GM23338 (cell line): ENCODE measurements at regions not wholly inside any gene's neighbourhood (a gene's known extent, or its start where the extent isn't known, plus 50 kb on each side); places are given as distances from the start of the nearest gene placed in this dataset.

Source experiments
- ATAC-seq: fragments of 200-7000 bp; cut with Tn5 transposase; 3 replicates; pipeline ENCODE4 v1.9.1; 2020
- DNase-seq: peaks from one replicate; pipeline ENCODE4 v3.0.0-alpha.2; 2015; ENCODE audit warnings: low spot score
- H2AFZ ChIP-seq: fragments of 200-600 bp; sonication (generic); 2 replicates; pipeline ENCODE4 v1.8.0; 2016; ENCODE audit warnings: antibody characterized with exemption, mild to moderate bottlenecking, moderate library complexity
- H3F3A ChIP-seq: fragments of 200-600 bp; sonication (generic); replicated peaks from 2 replicates; pipeline ENCODE4 v1.8.0; 2017; ENCODE audit warnings: antibody characterized with exemption, mixed run types, low read depth
- H3K27ac ChIP-seq: fragments of 200-600 bp; sonication (generic); 2 replicates; pipeline ENCODE4 v1.6.1; 2016; ENCODE audit warnings: low read depth
- H3K27me3 ChIP-seq: fragments of 200-600 bp; sonication (generic); 2 replicates; pipeline ENCODE4 v1.8.0; 2016; ENCODE audit warnings: mild to moderate bottlenecking, mixed run types, moderate library complexity; ENCODE audit not compliant: insufficient read depth
- H3K36me3 ChIP-seq: fragments of 200-600 bp; sonication (generic); 2 replicates; pipeline ENCODE4 v1.8.0; 2016; ENCODE audit warnings: mild to moderate bottlenecking; ENCODE audit not compliant: insufficient read depth
- H3K4me1 ChIP-seq: fragments of 200-600 bp; sonication (generic); 2 replicates; pipeline ENCODE4 v1.8.0; 2016; ENCODE audit warnings: mild to moderate bottlenecking, moderate library complexity; ENCODE audit not compliant: insufficient read depth
- H3K4me2 ChIP-seq: fragments of 200-600 bp; sonication (generic); 2 replicates; pipeline ENCODE4 v1.7.1; 2017; ENCODE audit warnings: mixed run types
- H3K4me3 ChIP-seq: fragments of 200-600 bp; sonication (generic); 2 replicates; pipeline ENCODE4 v1.6.1; 2016; ENCODE audit warnings: mixed run types
- H3K79me2 ChIP-seq: fragments of 200-600 bp; sonication (generic); replicated peaks from 2 replicates; pipeline ENCODE4 v1.8.0; 2017; ENCODE audit warnings: mild to moderate bottlenecking; ENCODE audit not compliant: insufficient read depth
- H3K9me2 ChIP-seq: fragments of 200-600 bp; sonication (generic); 2 replicates; pipeline ENCODE4 v1.8.0; 2017; ENCODE audit not compliant: insufficient read depth
- H4K20me1 ChIP-seq: fragments of 200-600 bp; sonication (generic); replicated peaks from 2 replicates; pipeline ENCODE4 v1.8.0; 2017; ENCODE audit warnings: mild to moderate bottlenecking; ENCODE audit not compliant: insufficient read depth
- H3K27ac Mint-ChIP-seq: 2 replicates; pipeline ENCODE4 v1.8.0; 2020; ENCODE audit warnings: inconsistent platforms, mild to moderate bottlenecking, moderate library complexity, mixed read lengths
- H3K27me3 Mint-ChIP-seq: 3 replicates; pipeline ENCODE4 v1.8.0; 2022; ENCODE audit warnings: low read depth, mild to moderate bottlenecking, moderate library complexity, mixed read lengths, inconsistent platforms; ENCODE audit not compliant: insufficient read depth, poor library complexity
- H3K36me3 Mint-ChIP-seq: 3 replicates; pipeline ENCODE4 v1.8.0; 2021; ENCODE audit warnings: low read depth, mild to moderate bottlenecking, inconsistent platforms, moderate library complexity, mixed read lengths
- H3K4me1 Mint-ChIP-seq: 3 replicates; pipeline ENCODE4 v1.8.0; 2020; ENCODE audit warnings: mild to moderate bottlenecking, inconsistent platforms, mixed read lengths
- H3K4me3 Mint-ChIP-seq: 3 replicates; pipeline ENCODE4 v1.8.0; 2021; ENCODE audit warnings: moderate library complexity, mild to moderate bottlenecking, inconsistent platforms, mixed read lengths
- H3K9me3 Mint-ChIP-seq: 3 replicates; pipeline ENCODE4 v1.8.0; 2020; ENCODE audit warnings: moderate library complexity, mild to moderate bottlenecking, inconsistent platforms, mixed read lengths
- CREB1 ChIP-seq: fragments of 250-450 bp; sonication (Bioruptor Pico); IDR thresholded peaks from 2 replicates; pipeline ENCODE4 v1.5.0; 2020; ENCODE audit warnings: low read depth, mild to moderate bottlenecking, moderate library complexity
- EZH2 ChIP-seq: fragments of 200-600 bp; sonication (generic); IDR thresholded peaks from one replicate; pipeline ENCODE4 v1.8.0; 2017; ENCODE audit warnings: antibody characterized with exemption, mild to moderate bottlenecking, low read depth; ENCODE audit not compliant: unreplicated experiment
- EZH2phosphoT487 ChIP-seq: fragments of 200-600 bp; sonication (generic); IDR thresholded peaks from one replicate; pipeline ENCODE4 v1.8.1; 2018; ENCODE audit warnings: antibody characterized with exemption; ENCODE audit not compliant: unreplicated experiment
- JUNB ChIP-seq: IDR thresholded peaks from one replicate; pipeline ENCODE4 v1.6.1; 2016; ENCODE audit warnings: antibody characterized with exemption; ENCODE audit not compliant: unreplicated experiment
- NANOG ChIP-seq: IDR thresholded peaks from 2 replicates; pipeline ENCODE4 v1.6.1; 2016; ENCODE audit warnings: antibody characterized with exemption, borderline replicate concordance
- POLR2AphosphoS5 ChIP-seq: IDR thresholded peaks from 2 replicates; pipeline ENCODE4 v1.6.1; 2016; ENCODE audit warnings: antibody characterized with exemption, low read depth
- STAT1 ChIP-seq: IDR thresholded peaks from one replicate; pipeline ENCODE4 v1.6.1; 2016; ENCODE audit warnings: antibody characterized with exemption; ENCODE audit not compliant: unreplicated experiment
- ZNF114 ChIP-seq: fragments of 250-450 bp; sonication (Bioruptor Pico); IDR thresholded peaks from 2 replicates; pipeline ENCODE4 v1.5.0; 2020; ENCODE audit warnings: mild to moderate bottlenecking, moderate library complexity
- ZNF331 ChIP-seq: fragments of 250-450 bp; sonication (Bioruptor Pico); IDR thresholded peaks from 2 replicates; pipeline ENCODE4 v1.5.0; 2020; ENCODE audit warnings: low read depth, mild to moderate bottlenecking, moderate library complexity
- TF ChIP-seq, protein P1 (sequence below): IDR thresholded peaks from 2 replicates; pipeline ENCODE4 v1.6.1; 2016; ENCODE audit warnings: antibody characterized with exemption
- TF ChIP-seq, protein P2 (sequence below): fragments of 250-450 bp; sonication (Bioruptor Pico); IDR thresholded peaks from 2 replicates; pipeline ENCODE4 v1.5.0; 2020; ENCODE audit warnings: mild to moderate bottlenecking, moderate library complexity

DNA sequence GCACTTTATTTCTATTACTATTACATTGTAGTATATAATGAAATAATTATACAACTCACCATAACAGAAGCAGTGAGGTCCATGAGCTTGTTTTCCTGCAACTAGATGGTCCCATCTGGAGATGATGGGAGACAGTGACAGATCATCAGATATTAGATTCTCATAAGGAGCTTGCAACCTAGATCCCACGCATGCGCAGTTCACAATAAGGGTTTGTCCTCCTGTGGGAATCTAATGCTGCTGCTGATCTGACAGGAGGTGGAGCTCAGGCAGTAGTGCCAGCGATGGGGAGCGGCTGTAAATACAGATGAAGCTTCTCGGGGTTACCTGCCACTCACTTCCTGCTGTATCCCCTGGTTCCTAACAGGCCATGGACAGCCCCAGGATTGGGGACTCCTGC lies 139.5 kb upstream of the TCF21 start (continued):
- TF ChIP-seq, protein P1, sequence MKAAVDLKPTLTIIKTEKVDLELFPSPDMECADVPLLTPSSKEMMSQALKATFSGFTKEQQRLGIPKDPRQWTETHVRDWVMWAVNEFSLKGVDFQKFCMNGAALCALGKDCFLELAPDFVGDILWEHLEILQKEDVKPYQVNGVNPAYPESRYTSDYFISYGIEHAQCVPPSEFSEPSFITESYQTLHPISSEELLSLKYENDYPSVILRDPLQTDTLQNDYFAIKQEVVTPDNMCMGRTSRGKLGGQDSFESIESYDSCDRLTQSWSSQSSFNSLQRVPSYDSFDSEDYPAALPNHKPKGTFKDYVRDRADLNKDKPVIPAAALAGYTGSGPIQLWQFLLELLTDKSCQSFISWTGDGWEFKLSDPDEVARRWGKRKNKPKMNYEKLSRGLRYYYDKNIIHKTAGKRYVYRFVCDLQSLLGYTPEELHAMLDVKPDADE = no peak

DNA sequence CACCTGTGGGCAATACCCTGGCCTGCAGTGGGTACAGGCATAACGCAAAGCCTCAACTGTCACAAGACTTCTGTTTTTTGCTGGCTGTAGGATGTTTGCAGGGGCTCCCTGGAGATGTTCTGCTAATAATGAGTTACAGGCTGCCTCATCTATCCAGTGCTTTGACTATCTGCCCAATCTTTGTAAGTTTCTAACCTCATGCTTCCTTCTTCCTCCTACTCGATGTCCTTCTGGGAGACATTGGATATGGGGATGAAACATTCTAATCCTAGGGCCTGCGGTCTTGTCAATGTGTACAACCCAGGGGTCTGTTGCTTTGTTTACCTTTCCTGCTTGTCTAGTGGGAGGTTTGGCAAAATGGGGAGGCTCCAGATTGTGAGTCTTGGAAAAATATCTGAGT lies 136.8 kb upstream of the TCF21 start:
- H3K9me2 ChIP-seq = no peaks in the 10 kb centered on the region
- no peaks in the 10 kb centered on the region for H3K4me1 Mint-ChIP-seq

DNA sequence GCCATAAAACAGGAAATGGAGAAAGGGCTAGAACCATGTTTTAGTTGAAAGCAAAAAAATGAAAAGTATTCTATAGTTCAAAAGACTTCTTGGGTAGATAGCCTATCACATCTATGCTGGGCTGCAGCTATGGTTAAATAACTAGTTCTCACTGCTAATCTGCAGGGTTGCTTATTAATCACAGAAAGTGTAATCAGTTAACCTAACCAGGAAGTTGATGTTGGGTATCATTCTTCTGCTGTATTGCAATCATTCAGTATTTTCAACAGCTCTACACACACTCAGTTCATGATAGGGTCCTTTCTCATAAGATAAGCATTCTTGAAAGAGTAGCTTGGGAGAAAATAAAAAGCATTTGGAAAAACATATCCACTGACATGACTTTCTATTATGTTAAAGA lies 135.2 kb upstream of the TCF21 start:
- H3K27me3 ChIP-seq = no peaks in the 10 kb centered on the region
- no peak overlapping the region for H3K4me3 Mint-ChIP-seq
- H3K27ac ChIP-seq = no peak overlapping the region
- H3K27ac Mint-ChIP-seq = no peak overlapping the region
- no peaks in the 10 kb centered on the region for H3K9me3 Mint-ChIP-seq
- H3K9me2 ChIP-seq = no peaks in the 10 kb centered on the region
- ATAC-seq = no peak
- no peak for DNase-seq
- peaks cover 1% of the 10 kb centered on the region for H3K27me3 Mint-ChIP-seq
- no peaks in the 10 kb centered on the region for H3K4me1 ChIP-seq
- no peaks in the 10 kb centered on the region for H3K36me3 Mint-ChIP-seq
- no peaks in the 10 kb centered on the region for H3F3A ChIP-seq
- no peak overlapping the region for H3K4me2 ChIP-seq
- H3K36me3 ChIP-seq = no peaks in the 10 kb centered on the region
- no peaks in the 10 kb centered on the region for H4K20me1 ChIP-seq
- H3K4me3 ChIP-seq = no peak overlapping the region
- H3K4me1 Mint-ChIP-seq = no peaks in the 10 kb centered on the region
- no peak overlapping the region for H2AFZ ChIP-seq
- no peaks in the 10 kb centered on the region for H3K79me2 ChIP-seq
- TF ChIP-seq EZH2 (no peak), ZNF114 (no peak), CREB1 (CRISPR knock-in tag) (no peak), JUNB (no peak), NANOG (no peak), POLR2AphosphoS5 (no peak)
- TF ChIP-seq, protein P2, sequence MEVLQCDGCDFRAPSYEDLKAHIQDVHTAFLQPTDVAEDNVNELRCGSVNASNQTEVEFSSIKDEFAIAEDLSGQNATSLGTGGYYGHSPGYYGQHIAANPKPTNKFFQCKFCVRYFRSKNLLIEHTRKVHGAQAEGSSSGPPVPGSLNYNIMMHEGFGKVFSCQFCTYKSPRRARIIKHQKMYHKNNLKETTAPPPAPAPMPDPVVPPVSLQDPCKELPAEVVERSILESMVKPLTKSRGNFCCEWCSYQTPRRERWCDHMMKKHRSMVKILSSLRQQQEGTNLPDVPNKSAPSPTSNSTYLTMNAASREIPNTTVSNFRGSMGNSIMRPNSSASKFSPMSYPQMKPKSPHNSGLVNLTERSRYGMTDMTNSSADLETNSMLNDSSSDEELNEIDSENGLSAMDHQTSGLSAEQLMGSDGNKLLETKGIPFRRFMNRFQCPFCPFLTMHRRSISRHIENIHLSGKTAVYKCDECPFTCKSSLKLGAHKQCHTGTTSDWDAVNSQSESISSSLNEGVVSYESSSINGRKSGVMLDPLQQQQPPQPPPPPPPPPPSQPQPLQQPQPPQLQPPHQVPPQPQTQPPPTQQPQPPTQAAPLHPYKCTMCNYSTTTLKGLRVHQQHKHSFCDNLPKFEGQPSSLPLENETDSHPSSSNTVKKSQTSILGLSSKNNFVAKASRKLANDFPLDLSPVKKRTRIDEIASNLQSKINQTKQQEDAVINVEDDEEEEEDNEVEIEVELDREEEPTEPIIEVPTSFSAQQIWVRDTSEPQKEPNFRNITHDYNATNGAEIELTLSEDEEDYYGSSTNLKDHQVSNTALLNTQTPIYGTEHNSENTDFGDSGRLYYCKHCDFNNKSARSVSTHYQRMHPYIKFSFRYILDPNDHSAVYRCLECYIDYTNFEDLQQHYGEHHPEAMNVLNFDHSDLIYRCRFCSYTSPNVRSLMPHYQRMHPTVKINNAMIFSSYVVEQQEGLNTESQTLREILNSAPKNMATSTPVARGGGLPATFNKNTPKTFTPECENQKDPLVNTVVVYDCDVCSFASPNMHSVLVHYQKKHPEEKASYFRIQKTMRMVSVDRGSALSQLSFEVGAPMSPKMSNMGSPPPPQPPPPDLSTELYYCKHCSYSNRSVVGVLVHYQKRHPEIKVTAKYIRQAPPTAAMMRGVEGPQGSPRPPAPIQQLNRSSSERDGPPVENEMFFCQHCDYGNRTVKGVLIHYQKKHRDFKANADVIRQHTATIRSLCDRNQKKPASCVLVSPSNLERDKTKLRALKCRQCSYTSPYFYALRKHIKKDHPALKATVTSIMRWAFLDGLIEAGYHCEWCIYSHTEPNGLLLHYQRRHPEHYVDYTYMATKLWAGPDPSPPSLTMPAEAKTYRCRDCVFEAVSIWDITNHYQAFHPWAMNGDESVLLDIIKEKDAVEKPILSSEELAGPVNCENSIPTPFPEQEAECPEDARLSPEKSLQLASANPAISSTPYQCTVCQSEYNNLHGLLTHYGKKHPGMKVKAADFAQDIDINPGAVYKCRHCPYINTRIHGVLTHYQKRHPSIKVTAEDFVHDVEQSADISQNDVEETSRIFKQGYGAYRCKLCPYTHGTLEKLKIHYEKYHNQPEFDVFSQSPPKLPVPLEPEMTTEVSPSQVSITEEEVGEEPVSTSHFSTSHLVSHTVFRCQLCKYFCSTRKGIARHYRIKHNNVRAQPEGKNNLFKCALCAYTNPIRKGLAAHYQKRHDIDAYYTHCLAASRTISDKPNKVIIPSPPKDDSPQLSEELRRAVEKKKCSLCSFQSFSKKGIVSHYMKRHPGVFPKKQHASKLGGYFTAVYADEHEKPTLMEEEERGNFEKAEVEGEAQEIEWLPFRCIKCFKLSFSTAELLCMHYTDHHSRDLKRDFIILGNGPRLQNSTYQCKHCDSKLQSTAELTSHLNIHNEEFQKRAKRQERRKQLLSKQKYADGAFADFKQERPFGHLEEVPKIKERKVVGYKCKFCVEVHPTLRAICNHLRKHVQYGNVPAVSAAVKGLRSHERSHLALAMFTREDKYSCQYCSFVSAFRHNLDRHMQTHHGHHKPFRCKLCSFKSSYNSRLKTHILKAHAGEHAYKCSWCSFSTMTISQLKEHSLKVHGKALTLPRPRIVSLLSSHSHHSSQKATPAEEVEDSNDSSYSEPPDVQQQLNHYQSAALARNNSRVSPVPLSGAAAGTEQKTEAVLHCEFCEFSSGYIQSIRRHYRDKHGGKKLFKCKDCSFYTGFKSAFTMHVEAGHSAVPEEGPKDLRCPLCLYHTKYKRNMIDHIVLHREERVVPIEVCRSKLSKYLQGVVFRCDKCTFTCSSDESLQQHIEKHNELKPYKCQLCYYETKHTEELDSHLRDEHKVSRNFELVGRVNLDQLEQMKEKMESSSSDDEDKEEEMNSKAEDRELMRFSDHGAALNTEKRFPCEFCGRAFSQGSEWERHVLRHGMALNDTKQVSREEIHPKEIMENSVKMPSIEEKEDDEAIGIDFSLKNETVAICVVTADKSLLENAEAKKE (CRISPR knock-in tag) = no peak

More for the DNA sequence above, 136.8 kb upstream of the TCF21 start:
- Histone ChIP-seq H3K4me1 (no peaks in the 10 kb centered on the region), H4K20me1 (no peaks in the 10 kb centered on the region), H3K36me3 (no peaks in the 10 kb centered on the region), H3K27me3 (no peaks in the 10 kb centered on the region), H3K79me2 (no peaks in the 10 kb centered on the region), H3K27ac (no peak overlapping the region), H3K4me3 (no peak overlapping the region), H3K4me2 (no peak overlapping the region), H2AFZ (peak overlapping the region; percentile 77; the same call in 1 of the 2 replicates), H3F3A (no peaks in the 10 kb centered on the region)
- Mint-ChIP-seq H3K4me3 (no peak overlapping the region), H3K36me3 (no peaks in the 10 kb centered on the region), H3K27ac (no peak overlapping the region), H3K9me3 (no peaks in the 10 kb centered on the region), H3K27me3 (peaks cover 1% of the 10 kb centered on the region)
- ATAC-seq (no peak), DNase-seq (no peak)
- TF ChIP-seq POLR2AphosphoS5 = no peak
- no peak for TF ChIP-seq EZH2phosphoT487
- no peak for TF ChIP-seq JUNB
- no peak for TF ChIP-seq CREB1 (CRISPR knock-in tag)
- no peak for TF ChIP-seq ZNF331
- TF ChIP-seq, protein P1 = no peak
- TF ChIP-seq NANOG = no peak
- no peak for TF ChIP-seq STAT1
- no peak for TF ChIP-seq EZH2
- no peak for TF ChIP-seq ZNF114
